AG08395 (cell line): ENCODE measurements at regions not wholly inside any gene's neighbourhood (a gene's known extent, or its start where the extent isn't known, plus 50 kb on each side); places are given as distances from the start of the nearest gene placed in this dataset.

Experiments
- DNase-seq: peaks from one replicate; pipeline ENCODE4 v3.0.0; 2012; ENCODE audit warnings: mixed read lengths, low spot score

GRCh38 chr14:42222924-42223471 lies 616.3 kb downstream of the LRFN5 start:
- peak; percentile 67 for DNase-seq

- DNase-seq, result peak; percentile 56
Measured at GRCh38 chr14:42214981-42215491, 608.4 kb downstream of the LRFN5 start.

- no peak for DNase-seq
Measured at GRCh38 chr14:42200957-42201356, 594.3 kb downstream of the LRFN5 start.

- DNase-seq, result no peak
Measured at GRCh38 chr14:42198010-42198409, 591.3 kb downstream of the LRFN5 start.

- peak; percentile 68 for DNase-seq
Measured at GRCh38 chr14:42192738-42193653, 586.3 kb downstream of the LRFN5 start.

GRCh38 chr14:42190744-42191143 lies 584.1 kb downstream of the LRFN5 start:
- DNase-seq, result no peak

GRCh38 chr14:42187846-42188245 lies 581.2 kb downstream of the LRFN5 start:
- DNase-seq, result no peak

GRCh38 chr14:42185718-42186117 lies 579.0 kb downstream of the LRFN5 start:
- no peak for DNase-seq

- no peak for DNase-seq
Measured at GRCh38 chr14:42174357-42174756, 567.7 kb downstream of the LRFN5 start.

- no peak for DNase-seq
Measured at GRCh38 chr14:42173206-42173605, 566.5 kb downstream of the LRFN5 start.

GRCh38 chr14:42172304-42172703 lies 565.6 kb downstream of the LRFN5 start:
- DNase-seq, result no peak

- no peak for DNase-seq
Measured at GRCh38 chr14:42163136-42163535, 556.5 kb downstream of the LRFN5 start.

- no peak for DNase-seq
Measured at GRCh38 chr14:42159138-42159537, 552.5 kb downstream of the LRFN5 start.

GRCh38 chr14:42149609-42150261 lies 543.1 kb downstream of the LRFN5 start:
- DNase-seq, result no peak

- DNase-seq, result no peak
Measured at GRCh38 chr14:42145766-42146165, 539.1 kb downstream of the LRFN5 start.

- DNase-seq, result no peak
Measured at GRCh38 chr14:42143114-42143513, 536.4 kb downstream of the LRFN5 start.

- DNase-seq, result no peak
Measured at GRCh38 chr14:42141328-42141727, 534.7 kb downstream of the LRFN5 start.

- peak; percentile 1 for DNase-seq
Measured at GRCh38 chr14:42140831-42141279, 534.2 kb downstream of the LRFN5 start.

- no peak for DNase-seq
Measured at GRCh38 chr14:42140001-42140400, 533.3 kb downstream of the LRFN5 start.

- DNase-seq, result no peak
Measured at GRCh38 chr14:42138406-42138805, 531.7 kb downstream of the LRFN5 start.

GRCh38 chr14:42130815-42131214 lies 524.1 kb downstream of the LRFN5 start:
- no peak for DNase-seq

- DNase-seq, result no peak
Measured at GRCh38 chr14:42123526-42123925, 516.9 kb downstream of the LRFN5 start.
